ENCODE measurements at regions not wholly inside any gene's neighbourhood (a gene's known extent, or its start where the extent isn't known, plus 50 kb on each side); places are given as distances from the start of the nearest gene placed in this dataset.

DNA sequence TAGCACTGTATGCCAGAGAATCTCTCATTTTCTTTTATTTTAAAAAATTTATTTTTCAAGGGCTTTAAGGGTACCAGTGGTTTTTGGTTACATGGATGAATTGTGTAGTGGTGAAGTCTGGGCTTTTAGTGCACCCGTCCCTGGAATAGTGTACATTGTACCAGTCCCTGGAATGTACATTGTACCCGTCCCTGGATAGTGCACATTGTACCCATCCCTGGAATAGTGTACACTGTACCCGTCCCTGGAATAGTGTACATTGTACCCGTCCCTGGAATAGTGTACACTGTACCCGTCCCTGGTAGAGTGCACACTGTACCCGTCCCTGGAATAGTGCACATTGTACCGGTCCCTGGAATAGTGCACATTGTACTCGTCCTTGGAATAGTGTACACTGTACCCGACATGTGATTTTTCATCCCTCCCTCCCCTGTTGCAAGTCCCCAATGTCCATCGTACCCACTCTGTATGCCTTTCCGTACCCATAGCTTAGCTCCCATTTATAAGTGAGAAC is 56.1 kb upstream of the HELT start:
- no peak for ATAC-seq
- FAIRE-seq = no peak
- H3K4me1 ChIP-seq (replicated peaks in 1 of 2; ENCODE audit: control insufficient read depth in 2 of 2, insufficient read depth in 2 of 2, low read length in 2 of 2) = peaks cover 6 to 9% of the 10 kb centered on the region in 2 experiments; a peak in 3 of 5 replicates
- TF ChIP-seq SIRT6 (IDR thresholded peaks at IDR 0.05; ENCODE audit: low read depth, low read length) (no peak), RNF2 (IDR thresholded peaks at IDR 0.05) (no peak), SMAD2 (IDR thresholded peaks at IDR 0.05; ENCODE audit: low read depth, low read length) (no peak), WHSC1 (IDR thresholded peaks at IDR 0.05; ENCODE audit: low read length) (no peak), ZBTB17 (CRISPR knock-in tag; IDR thresholded peaks at IDR 0.05) (no peak), ARHGAP35 (IDR thresholded peaks at IDR 0.05; ENCODE audit: partially characterized antibody) (no peak), FOS (IDR thresholded peaks at IDR 0.05; ENCODE audit: extremely low read depth, insufficient read length) (no peak), KAT8 (IDR thresholded peaks at IDR 0.05; ENCODE audit: low read depth) (no peak), CHD2 (IDR thresholded peaks at IDR 0.05; ENCODE audit: low read depth, low read length) (no peak)
- TF ChIP-seq, protein P1, sequence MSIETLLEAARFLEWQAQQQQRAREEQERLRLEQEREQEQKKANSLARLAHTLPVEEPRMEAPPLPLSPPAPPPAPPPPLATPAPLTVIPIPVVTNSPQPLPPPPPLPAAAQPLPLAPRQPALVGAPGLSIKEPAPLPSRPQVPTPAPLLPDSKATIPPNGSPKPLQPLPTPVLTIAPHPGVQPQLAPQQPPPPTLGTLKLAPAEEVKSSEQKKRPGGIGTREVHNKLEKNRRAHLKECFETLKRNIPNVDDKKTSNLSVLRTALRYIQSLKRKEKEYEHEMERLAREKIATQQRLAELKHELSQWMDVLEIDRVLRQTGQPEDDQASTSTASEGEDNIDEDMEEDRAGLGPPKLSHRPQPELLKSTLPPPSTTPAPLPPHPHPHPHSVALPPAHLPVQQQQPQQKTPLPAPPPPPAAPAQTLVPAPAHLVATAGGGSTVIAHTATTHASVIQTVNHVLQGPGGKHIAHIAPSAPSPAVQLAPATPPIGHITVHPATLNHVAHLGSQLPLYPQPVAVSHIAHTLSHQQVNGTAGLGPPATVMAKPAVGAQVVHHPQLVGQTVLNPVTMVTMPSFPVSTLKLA (conservative IDR thresholded peaks at IDR 0.05) = no peak
- TF ChIP-seq, protein P2, sequence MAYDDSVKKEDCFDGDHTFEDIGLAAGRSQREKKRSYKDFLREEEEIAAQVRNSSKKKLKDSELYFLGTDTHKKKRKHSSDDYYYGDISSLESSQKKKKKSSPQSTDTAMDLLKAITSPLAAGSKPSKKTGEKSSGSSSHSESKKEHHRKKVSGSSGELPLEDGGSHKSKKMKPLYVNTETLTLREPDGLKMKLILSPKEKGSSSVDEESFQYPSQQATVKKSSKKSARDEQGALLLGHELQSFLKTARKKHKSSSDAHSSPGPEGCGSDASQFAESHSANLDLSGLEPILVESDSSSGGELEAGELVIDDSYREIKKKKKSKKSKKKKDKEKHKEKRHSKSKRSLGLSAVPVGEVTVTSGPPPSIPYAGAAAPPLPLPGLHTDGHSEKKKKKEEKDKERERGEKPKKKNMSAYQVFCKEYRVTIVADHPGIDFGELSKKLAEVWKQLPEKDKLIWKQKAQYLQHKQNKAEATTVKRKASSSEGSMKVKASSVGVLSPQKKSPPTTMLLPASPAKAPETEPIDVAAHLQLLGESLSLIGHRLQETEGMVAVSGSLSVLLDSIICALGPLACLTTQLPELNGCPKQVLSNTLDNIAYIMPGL (CRISPR knock-in tag; IDR thresholded peaks at IDR 0.05) = no peak

More for the DNA sequence above, 56.1 kb upstream of the HELT start:
- POLR2A ChIA-PET = no interaction called here
- no peaks in the 10 kb centered on the region for H3K36me3 ChIP-seq (ENCODE audit: control insufficient read depth, insufficient read depth, low read length)
- intact Hi-C loops (cut with micrococcal nuclease) (no loop called here), in situ Hi-C loops (cut with MboI) (no loop called here)
- H3K27me3 ChIP-seq (ENCODE audit: control insufficient read depth in 2 of 2, insufficient read depth in 2 of 2, low read length in 2 of 2) = peaks cover 33 to 52% of the 10 kb centered on the region in 2 experiments; a peak in 4 of 5 replicates
- H3K79me2 ChIP-seq (ENCODE audit: control insufficient read depth, insufficient read depth, low read length) = no peaks in the 10 kb centered on the region
- no peak overlapping the region for H3K4me2 ChIP-seq (ENCODE audit: insufficient read depth, low read length)
- no peak overlapping the region for H2AFZ ChIP-seq (ENCODE audit: low read depth, low read length)
- H3K9me3 ChIP-seq (replicated peaks; ENCODE audit: control insufficient read depth, insufficient read depth, low read depth, low read length) = 0 out of 2 replicates have a peak, but pooled peaks cover 2% of the 10 kb centered on the region
- no peak overlapping the region for H3K4me3 ChIP-seq
- H3K9me1 ChIP-seq (ENCODE audit: control insufficient read depth, insufficient read depth, low read length) = no peaks in the 10 kb centered on the region
- 3% methylated on average over 6 of the region's 11 CpGs for WGBS (ENCODE audit: insufficient coverage, low coverage, missing lambda C conversion rate)
- DNase-seq (ENCODE audit: extremely low read depth in 1 of 4, low spot score in 3 of 4) = no peak
- CTCF ChIA-PET (ENCODE audit: low intra/inter-chr PET ratio) = no interaction called here
- no peak overlapping the region for H3K27ac ChIP-seq (ENCODE audit: extremely low read depth, low read depth, low read length)
- BruUV-seq (replicated peaks) = no TSS peak
- no peaks in the 10 kb centered on the region for H4K20me1 ChIP-seq (replicated peaks; ENCODE audit: control insufficient read depth, insufficient read depth, low read length)
- no peak overlapping the region for H3K9ac ChIP-seq (ENCODE audit: insufficient read depth in 1 of 2, low read depth in 2 of 2, low read length in 2 of 2)

Measured in K562 (cell line).